GM23338 (cell line): ENCODE measurements at regions not wholly inside any gene's neighbourhood (a gene's known extent, or its start where the extent isn't known, plus 50 kb on each side); places are given as distances from the start of the nearest gene placed in this dataset.
A peak's percentile ranks its signal among the peaks of the same experiment; 100 is the strongest.

Source experiments
- ATAC-seq: fragments of 200-7000 bp; cut with Tn5 transposase; 3 replicates; pipeline ENCODE4 v1.9.1; 2020
- DNase-seq: peaks from one replicate; pipeline ENCODE4 v3.0.0-alpha.2; 2015; ENCODE audit warnings: low spot score
- H2AFZ ChIP-seq: fragments of 200-600 bp; sonication (generic); 2 replicates; pipeline ENCODE4 v1.8.0; 2016; ENCODE audit warnings: antibody characterized with exemption, mild to moderate bottlenecking, moderate library complexity
- H3F3A ChIP-seq: fragments of 200-600 bp; sonication (generic); replicated peaks from 2 replicates; pipeline ENCODE4 v1.8.0; 2017; ENCODE audit warnings: antibody characterized with exemption, mixed run types, low read depth
- H3K27ac ChIP-seq: fragments of 200-600 bp; sonication (generic); 2 replicates; pipeline ENCODE4 v1.6.1; 2016; ENCODE audit warnings: low read depth
- H3K27me3 ChIP-seq: fragments of 200-600 bp; sonication (generic); 2 replicates; pipeline ENCODE4 v1.8.0; 2016; ENCODE audit warnings: mild to moderate bottlenecking, mixed run types, moderate library complexity; ENCODE audit not compliant: insufficient read depth
- H3K36me3 ChIP-seq: fragments of 200-600 bp; sonication (generic); 2 replicates; pipeline ENCODE4 v1.8.0; 2016; ENCODE audit warnings: mild to moderate bottlenecking; ENCODE audit not compliant: insufficient read depth
- H3K4me1 ChIP-seq: fragments of 200-600 bp; sonication (generic); 2 replicates; pipeline ENCODE4 v1.8.0; 2016; ENCODE audit warnings: mild to moderate bottlenecking, moderate library complexity; ENCODE audit not compliant: insufficient read depth
- H3K4me2 ChIP-seq: fragments of 200-600 bp; sonication (generic); 2 replicates; pipeline ENCODE4 v1.7.1; 2017; ENCODE audit warnings: mixed run types
- H3K4me3 ChIP-seq: fragments of 200-600 bp; sonication (generic); 2 replicates; pipeline ENCODE4 v1.6.1; 2016; ENCODE audit warnings: mixed run types
- H3K79me2 ChIP-seq: fragments of 200-600 bp; sonication (generic); replicated peaks from 2 replicates; pipeline ENCODE4 v1.8.0; 2017; ENCODE audit warnings: mild to moderate bottlenecking; ENCODE audit not compliant: insufficient read depth
- H3K9me2 ChIP-seq: fragments of 200-600 bp; sonication (generic); 2 replicates; pipeline ENCODE4 v1.8.0; 2017; ENCODE audit not compliant: insufficient read depth
- H4K20me1 ChIP-seq: fragments of 200-600 bp; sonication (generic); replicated peaks from 2 replicates; pipeline ENCODE4 v1.8.0; 2017; ENCODE audit warnings: mild to moderate bottlenecking; ENCODE audit not compliant: insufficient read depth
- H3K27ac Mint-ChIP-seq: 2 replicates; pipeline ENCODE4 v1.8.0; 2020; ENCODE audit warnings: inconsistent platforms, mild to moderate bottlenecking, moderate library complexity, mixed read lengths
- H3K27me3 Mint-ChIP-seq: 3 replicates; pipeline ENCODE4 v1.8.0; 2022; ENCODE audit warnings: low read depth, mild to moderate bottlenecking, moderate library complexity, mixed read lengths, inconsistent platforms; ENCODE audit not compliant: insufficient read depth, poor library complexity
- H3K36me3 Mint-ChIP-seq: 3 replicates; pipeline ENCODE4 v1.8.0; 2021; ENCODE audit warnings: low read depth, mild to moderate bottlenecking, inconsistent platforms, moderate library complexity, mixed read lengths
- H3K4me1 Mint-ChIP-seq: 3 replicates; pipeline ENCODE4 v1.8.0; 2020; ENCODE audit warnings: mild to moderate bottlenecking, inconsistent platforms, mixed read lengths
- H3K4me3 Mint-ChIP-seq: 3 replicates; pipeline ENCODE4 v1.8.0; 2021; ENCODE audit warnings: moderate library complexity, mild to moderate bottlenecking, inconsistent platforms, mixed read lengths
- H3K9me3 Mint-ChIP-seq: 3 replicates; pipeline ENCODE4 v1.8.0; 2020; ENCODE audit warnings: moderate library complexity, mild to moderate bottlenecking, inconsistent platforms, mixed read lengths
- CTCF ChIP-seq, 2 experiments: fragments of 200-600 bp in 1 of 2; sonication (generic) in 1 of 2; conservative IDR thresholded peaks; 2 replicates each; pipeline versions ENCODE4 v1.5.1 to v1.6.1; 2016 to 2017; ENCODE audit warnings: antibody characterized with exemption in 2 of 2, low read depth in 2 of 2, mild to moderate bottlenecking in 2 of 2, moderate library complexity in 1 of 2
- ZNF331 ChIP-seq: fragments of 250-450 bp; sonication (Bioruptor Pico); IDR thresholded peaks from 2 replicates; pipeline ENCODE4 v1.5.0; 2020; ENCODE audit warnings: low read depth, mild to moderate bottlenecking, moderate library complexity
- ZNF462 ChIP-seq: fragments of 250-450 bp; sonication (Bioruptor Pico); IDR thresholded peaks from 2 replicates; pipeline ENCODE4 v1.5.0; 2020; ENCODE audit warnings: mild to moderate bottlenecking, moderate library complexity

GRCh38 chr12:114032801-114033200, 66.7 kb upstream of the RBM19 start (continued):
- TF ChIP-seq CTCF (conservative IDR thresholded peaks at IDR 0.05; ENCODE audit: low read depth in 2 of 2) = no peak

GRCh38 chr12:114030451-114030850, 64.3 kb upstream of the RBM19 start:
- 0 out of 2 replicates have a peak, but pooled peaks cover 4% of the 10 kb centered on the region for H3K36me3 ChIP-seq
- peaks cover 12% of the 10 kb centered on the region for H3K9me3 Mint-ChIP-seq
- no peak overlapping the region for H3K4me3 ChIP-seq
- ATAC-seq (no peak), DNase-seq (no peak)
- H3K36me3 Mint-ChIP-seq = no peaks in the 10 kb centered on the region
- H3K27ac ChIP-seq = no peak overlapping the region
- H3K27ac Mint-ChIP-seq = no peak overlapping the region
- H3K4me1 Mint-ChIP-seq = no peaks in the 10 kb centered on the region
- peaks cover 2% of the 10 kb centered on the region for H3K27me3 Mint-ChIP-seq
- H3K79me2 ChIP-seq = no peaks in the 10 kb centered on the region
- TF ChIP-seq CTCF (conservative IDR thresholded peaks at IDR 0.05; ENCODE audit: low read depth in 2 of 2) = no peak
- H2AFZ ChIP-seq = no peak overlapping the region
- no peaks in the 10 kb centered on the region for H3K4me1 ChIP-seq
- no peak overlapping the region for H3K4me2 ChIP-seq
- H4K20me1 ChIP-seq = no peaks in the 10 kb centered on the region
- 0 out of 2 replicates have a peak, but pooled peaks cover 4% of the 10 kb centered on the region for H3K9me2 ChIP-seq
- no peaks in the 10 kb centered on the region for H3F3A ChIP-seq
- H3K27me3 ChIP-seq = no peaks in the 10 kb centered on the region
- H3K4me3 Mint-ChIP-seq = no peak overlapping the region

GRCh38 chr12:114026805-114027204, 60.7 kb upstream of the RBM19 start:
- ATAC-seq = no peak
- peak; percentile 85 for TF ChIP-seq ZNF331 (CRISPR knock-in tag)
- no peak for TF ChIP-seq CTCF (conservative IDR thresholded peaks at IDR 0.05; ENCODE audit: low read depth in 2 of 2)
- no peak for TF ChIP-seq ZNF462 (CRISPR knock-in tag)

More at GRCh38 chr12:114026805-114027204, 60.7 kb upstream of the RBM19 start:
- H3K36me3 ChIP-seq = 0 out of 2 replicates have a peak, but pooled peaks cover 4% of the 10 kb centered on the region
- H3K9me2 ChIP-seq = no peaks in the 10 kb centered on the region
- Mint-ChIP-seq H3K27ac (no peak overlapping the region), H3K4me1 (no peaks in the 10 kb centered on the region; the same call in 2 of the 3 replicates), H3K4me3 (no peak overlapping the region), H3K27me3 (peaks cover 4% of the 10 kb centered on the region), H3K36me3 (no peaks in the 10 kb centered on the region), H3K9me3 (peaks cover 11% of the 10 kb centered on the region)
- H4K20me1 ChIP-seq = no peaks in the 10 kb centered on the region
- no peaks in the 10 kb centered on the region for H3K79me2 ChIP-seq
- no peak overlapping the region for H3K4me2 ChIP-seq
- H3F3A ChIP-seq = no peaks in the 10 kb centered on the region
- H3K27me3 ChIP-seq = no peaks in the 10 kb centered on the region
- H3K27ac ChIP-seq = no peak overlapping the region
- H3K4me3 ChIP-seq = no peak overlapping the region
- no peak for DNase-seq
- no peak overlapping the region for H2AFZ ChIP-seq
- no peaks in the 10 kb centered on the region for H3K4me1 ChIP-seq
